Memory B cell (primary cell): ENCODE measurements at regions not wholly inside any gene's neighbourhood (a gene's known extent, or its start where the extent isn't known, plus 50 kb on each side); places are given as distances from the start of the nearest gene placed in this dataset.

Experiments used
- ATAC-seq: fragments of 150-1000 bp; cut with Tn5 transposase; 2 replicates; pipeline ENCODE4 v1.10.0; 2021; ENCODE audit warnings: low read depth, mild to moderate bottlenecking, moderate library complexity
- DNase-seq, 2 donors: peaks; one replicate each; pipeline ENCODE4 v3.0.0; 2022; ENCODE audit warnings: low spot score in 2 of 2
- H3K27ac Mint-ChIP-seq: one replicate; pipeline ENCODE4 v1.8.0; 2022; ENCODE audit warnings: mild to moderate bottlenecking, moderate library complexity, mixed read lengths
- H3K27me3 Mint-ChIP-seq: one replicate; pipeline ENCODE4 v1.8.0; 2022; ENCODE audit warnings: mixed read lengths
- H3K36me3 Mint-ChIP-seq: one replicate; pipeline ENCODE4 v1.8.0; 2022; ENCODE audit warnings: mild to moderate bottlenecking, mixed read lengths
- H3K4me1 Mint-ChIP-seq: one replicate; pipeline ENCODE4 v1.8.0; 2022; ENCODE audit warnings: mixed read lengths
- H3K4me3 Mint-ChIP-seq: one replicate; pipeline ENCODE4 v1.8.0; 2022; ENCODE audit warnings: mild to moderate bottlenecking, moderate library complexity, mixed read lengths
- H3K9me3 Mint-ChIP-seq: one replicate; pipeline ENCODE4 v1.8.0; 2022; ENCODE audit warnings: mixed read lengths

- no peak overlapping the region for H3K27ac Mint-ChIP-seq
- H3K4me3 Mint-ChIP-seq: no peak overlapping the region
- ATAC-seq (peak; percentile 65), DNase-seq (no peak)
- no peaks in the 10 kb centered on the region for H3K9me3 Mint-ChIP-seq
- H3K27me3 Mint-ChIP-seq: peaks cover 10% of the 10 kb centered on the region
- no peaks in the 10 kb centered on the region for H3K4me1 Mint-ChIP-seq
- no peaks in the 10 kb centered on the region for H3K36me3 Mint-ChIP-seq
Measured at GRCh38 chr20:51189814-51190782, 167.2 kb upstream of the KCNG1 start.

- no peak for ATAC-seq
- Mint-ChIP-seq H3K27me3 (peaks cover 10% of the 10 kb centered on the region), H3K27ac (no peak overlapping the region)
Measured at GRCh38 chr20:51188941-51189340, 166.0 kb upstream of the KCNG1 start.

DNA sequence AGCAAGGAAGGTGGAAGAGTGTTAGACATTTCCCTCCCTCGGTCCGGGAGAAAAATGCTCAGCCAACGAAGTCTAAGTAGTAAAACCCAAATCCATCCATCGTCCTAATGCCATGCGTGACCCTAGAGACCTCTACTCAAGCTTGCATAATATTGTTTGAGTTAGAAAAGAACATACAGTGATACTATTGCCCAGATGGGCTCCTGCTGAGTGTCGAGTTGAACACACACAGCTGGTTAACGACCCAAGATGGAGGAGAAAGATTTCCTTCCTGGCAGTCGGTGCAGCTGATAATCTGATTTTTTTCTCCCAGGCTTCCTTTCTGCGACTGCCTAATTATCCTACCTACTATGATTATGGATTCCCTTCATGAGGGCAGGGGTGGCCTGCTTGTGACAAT is 164.4 kb upstream of the KCNG1 start:
- no peak overlapping the region for H3K4me3 Mint-ChIP-seq
- no peaks in the 10 kb centered on the region for H3K4me1 Mint-ChIP-seq
- peaks cover 10% of the 10 kb centered on the region for H3K27me3 Mint-ChIP-seq
- no peak overlapping the region for H3K27ac Mint-ChIP-seq
- H3K36me3 Mint-ChIP-seq: no peaks in the 10 kb centered on the region
- DNase-seq: no peak
- H3K9me3 Mint-ChIP-seq: no peaks in the 10 kb centered on the region
- no peak for ATAC-seq

More at GRCh38 chr20:51188941-51189340, 166.0 kb upstream of the KCNG1 start:
- no peak for DNase-seq
- Mint-ChIP-seq H3K36me3 (no peaks in the 10 kb centered on the region), H3K4me1 (no peaks in the 10 kb centered on the region), H3K4me3 (no peak overlapping the region), H3K9me3 (no peaks in the 10 kb centered on the region)

DNA sequence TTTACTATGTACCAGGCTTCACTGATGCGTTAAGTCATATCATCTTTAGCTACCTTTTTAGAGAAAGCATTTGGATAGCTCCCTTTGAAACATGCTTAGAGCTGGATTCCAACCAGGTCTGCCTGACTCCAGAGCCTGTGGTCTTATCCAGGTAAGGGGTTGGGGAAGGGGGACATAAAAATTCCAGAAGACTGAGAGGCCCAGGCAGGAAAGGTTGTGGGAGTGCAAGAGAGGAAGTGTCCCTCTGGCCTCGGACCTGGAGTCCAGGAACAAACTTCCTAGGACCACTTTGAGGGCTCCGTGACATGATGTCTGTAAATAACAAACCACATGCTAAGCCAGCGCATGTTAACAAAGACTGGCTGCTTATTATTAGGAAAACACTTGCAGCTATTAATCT is 163.0 kb upstream of the KCNG1 start:
- no peaks in the 10 kb centered on the region for H3K36me3 Mint-ChIP-seq
- ATAC-seq (no peak), DNase-seq (no peak)

DNA sequence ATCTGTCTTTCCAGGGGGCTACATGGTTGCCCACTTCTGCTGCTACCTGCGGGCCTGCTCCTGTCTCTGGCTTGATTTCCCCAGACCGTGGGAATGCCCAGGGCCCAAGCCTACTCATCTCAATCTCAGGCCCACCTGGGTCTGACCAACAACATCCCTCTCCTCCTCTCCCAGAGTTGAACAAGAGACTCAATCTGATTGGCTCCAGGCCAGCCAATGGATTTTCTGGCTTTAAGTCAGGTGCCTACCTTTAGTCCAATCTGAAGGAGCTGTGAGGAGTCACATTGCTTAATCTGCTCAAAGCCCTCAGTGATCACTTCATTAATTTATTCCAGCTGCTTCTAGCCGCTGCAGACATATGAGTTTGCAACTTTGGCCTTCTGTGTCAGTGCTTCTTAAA is 162.4 kb upstream of the KCNG1 start:
- H3K4me3 Mint-ChIP-seq: no peak overlapping the region
- H3K27me3 Mint-ChIP-seq: peaks cover 14% of the 10 kb centered on the region
- H3K36me3 Mint-ChIP-seq: no peaks in the 10 kb centered on the region
- no peak overlapping the region for H3K27ac Mint-ChIP-seq
- H3K4me1 Mint-ChIP-seq: no peaks in the 10 kb centered on the region
- H3K9me3 Mint-ChIP-seq: no peaks in the 10 kb centered on the region
- ATAC-seq: no peak
- DNase-seq: no peak

More for the DNA sequence above, 163.0 kb upstream of the KCNG1 start:
- no peaks in the 10 kb centered on the region for H3K9me3 Mint-ChIP-seq
- no peak overlapping the region for H3K27ac Mint-ChIP-seq
- H3K4me1 Mint-ChIP-seq: no peaks in the 10 kb centered on the region
- H3K27me3 Mint-ChIP-seq: peaks cover 11% of the 10 kb centered on the region
- H3K4me3 Mint-ChIP-seq: no peak overlapping the region

DNA sequence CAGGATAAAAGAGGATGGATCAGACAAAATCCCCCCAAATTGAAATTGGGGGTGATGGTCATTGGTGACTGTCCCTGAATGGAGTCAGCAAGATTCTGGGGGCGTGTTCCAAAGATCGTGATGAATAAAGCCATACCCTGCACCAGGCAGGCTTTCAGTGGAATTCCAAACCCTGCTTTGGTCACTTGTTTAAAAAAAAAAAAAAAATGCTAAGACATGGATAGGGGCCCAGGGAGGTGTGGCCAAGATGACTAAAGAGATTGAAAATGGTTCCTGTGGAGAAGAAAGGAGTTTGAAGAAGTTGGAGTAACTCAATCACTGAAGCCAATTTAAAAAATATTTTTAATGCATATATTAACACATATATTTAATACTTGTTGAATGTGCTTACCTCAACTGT is 161.4 kb upstream of the KCNG1 start:
- Mint-ChIP-seq H3K36me3 (no peaks in the 10 kb centered on the region), H3K4me1 (no peaks in the 10 kb centered on the region), H3K27ac (no peak overlapping the region), H3K9me3 (no peaks in the 10 kb centered on the region), H3K4me3 (no peak overlapping the region), H3K27me3 (peaks cover 17% of the 10 kb centered on the region)
- ATAC-seq: no peak
- no peak for DNase-seq

DNA sequence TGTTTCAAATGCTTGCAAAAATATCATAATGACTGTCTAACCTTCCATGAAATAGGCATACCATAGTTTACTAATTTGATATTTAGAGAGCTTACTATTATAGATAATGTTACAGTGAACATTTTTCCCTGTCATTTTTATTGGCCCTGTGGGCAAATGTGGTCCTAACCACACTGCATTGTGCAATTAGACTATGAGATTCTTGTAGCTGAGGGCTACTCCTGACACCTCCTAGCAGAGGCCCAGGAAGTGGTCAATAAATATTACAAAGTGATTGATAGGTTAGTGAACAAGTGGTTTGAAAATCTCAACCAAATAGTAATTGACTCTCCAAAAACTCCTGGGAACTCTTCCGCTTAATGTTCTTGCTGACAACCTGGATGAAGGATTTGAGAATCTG is 160.5 kb upstream of the KCNG1 start:
- H3K4me1 Mint-ChIP-seq: no peaks in the 10 kb centered on the region
- H3K27me3 Mint-ChIP-seq: peaks cover 15% of the 10 kb centered on the region
- ATAC-seq: no peak

GRCh38 chr20:51182571-51182970 is 159.7 kb upstream of the KCNG1 start:
- DNase-seq: no peak
- Mint-ChIP-seq H3K9me3 (no peaks in the 10 kb centered on the region), H3K27ac (no peak overlapping the region), H3K27me3 (peaks cover 16% of the 10 kb centered on the region), H3K4me1 (no peaks in the 10 kb centered on the region), H3K36me3 (no peaks in the 10 kb centered on the region), H3K4me3 (no peak overlapping the region)
- ATAC-seq: no peak

More for the DNA sequence above, 160.5 kb upstream of the KCNG1 start:
- Mint-ChIP-seq H3K9me3 (no peaks in the 10 kb centered on the region), H3K36me3 (no peaks in the 10 kb centered on the region), H3K27ac (no peak overlapping the region), H3K4me3 (no peak overlapping the region)
- DNase-seq: no peak

- peaks cover 15% of the 10 kb centered on the region for H3K27me3 Mint-ChIP-seq
- ATAC-seq (no peak), DNase-seq (no peak)
- H3K27ac Mint-ChIP-seq: no peak overlapping the region
- H3K9me3 Mint-ChIP-seq: no peaks in the 10 kb centered on the region
- no peaks in the 10 kb centered on the region for H3K36me3 Mint-ChIP-seq
- no peak overlapping the region for H3K4me3 Mint-ChIP-seq
- no peaks in the 10 kb centered on the region for H3K4me1 Mint-ChIP-seq
Measured at GRCh38 chr20:51178153-51178552, 155.2 kb upstream of the KCNG1 start.

DNA sequence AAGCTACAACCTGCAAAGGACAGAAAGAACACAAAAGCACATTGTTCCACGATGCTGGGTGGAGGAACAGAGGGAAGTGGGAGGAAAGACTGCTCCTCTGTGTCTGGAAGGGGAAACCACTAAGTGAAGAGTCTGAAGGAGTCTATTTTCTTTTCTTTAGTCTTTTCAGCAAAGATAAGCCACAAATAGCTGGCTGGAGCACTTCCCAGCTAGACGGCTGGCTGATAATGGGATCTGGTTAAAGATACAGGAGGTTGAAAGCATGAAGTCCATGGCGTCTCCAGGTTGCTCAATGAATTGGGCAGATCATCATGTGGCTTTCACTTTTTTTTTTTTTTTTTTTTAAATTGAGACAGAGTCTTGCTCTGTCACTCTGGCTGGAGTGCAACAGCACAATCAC is 154.0 kb upstream of the KCNG1 start:
- no peak overlapping the region for H3K27ac Mint-ChIP-seq
- DNase-seq (no peak), ATAC-seq (no peak)
- H3K4me3 Mint-ChIP-seq: no peak overlapping the region
- no peaks in the 10 kb centered on the region for H3K4me1 Mint-ChIP-seq
- no peaks in the 10 kb centered on the region for H3K9me3 Mint-ChIP-seq
- peaks cover 20% of the 10 kb centered on the region for H3K27me3 Mint-ChIP-seq
- H3K36me3 Mint-ChIP-seq: no peaks in the 10 kb centered on the region

DNA sequence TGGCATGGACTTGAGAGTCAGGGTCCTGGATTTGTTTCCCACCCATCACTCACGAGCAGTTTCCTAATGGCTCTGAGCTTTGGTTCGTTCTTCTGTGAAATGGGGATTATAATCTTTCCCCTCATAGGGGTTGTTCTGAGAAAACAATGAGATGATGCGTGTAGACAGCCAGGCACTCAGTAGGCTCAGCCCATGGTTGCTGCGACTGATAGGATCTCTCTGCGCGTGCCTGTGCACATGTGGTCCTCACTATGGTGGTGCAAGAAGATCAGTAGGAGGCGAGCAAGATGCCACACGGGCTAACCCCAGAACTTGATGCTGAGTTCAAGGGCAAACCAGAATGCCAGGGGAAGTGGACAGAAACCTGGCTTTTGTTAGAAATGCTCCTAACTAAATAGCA is 153.5 kb upstream of the KCNG1 start:
- no peaks in the 10 kb centered on the region for H3K9me3 Mint-ChIP-seq
- peaks cover 20% of the 10 kb centered on the region for H3K27me3 Mint-ChIP-seq
- ATAC-seq: no peak

GRCh38 chr20:51175724-51176123 is 152.8 kb upstream of the KCNG1 start:
- no peak for DNase-seq
- Mint-ChIP-seq H3K4me1 (no peaks in the 10 kb centered on the region), H3K27ac (no peak overlapping the region), H3K27me3 (peaks cover 18% of the 10 kb centered on the region), H3K9me3 (no peaks in the 10 kb centered on the region), H3K4me3 (no peak overlapping the region), H3K36me3 (no peaks in the 10 kb centered on the region)
- no peak for ATAC-seq

More for the DNA sequence above, 153.5 kb upstream of the KCNG1 start:
- DNase-seq: no peak
- H3K4me1 Mint-ChIP-seq: no peaks in the 10 kb centered on the region
- H3K27ac Mint-ChIP-seq: no peak overlapping the region
- H3K4me3 Mint-ChIP-seq: no peak overlapping the region
- H3K36me3 Mint-ChIP-seq: no peaks in the 10 kb centered on the region

- Mint-ChIP-seq H3K27me3 (peaks cover 16% of the 10 kb centered on the region), H3K36me3 (no peaks in the 10 kb centered on the region), H3K4me3 (no peak overlapping the region)
Measured at GRCh38 chr20:51175156-51175555, 152.2 kb upstream of the KCNG1 start.

GRCh38 chr20:51174536-51174935 is 151.6 kb upstream of the KCNG1 start:
- Mint-ChIP-seq H3K4me1 (no peaks in the 10 kb centered on the region), H3K4me3 (no peak overlapping the region), H3K27ac (no peak overlapping the region), H3K36me3 (no peaks in the 10 kb centered on the region), H3K9me3 (peaks cover 3% of the 10 kb centered on the region), H3K27me3 (peaks cover 13% of the 10 kb centered on the region)
- ATAC-seq (no peak), DNase-seq (no peak)

More at GRCh38 chr20:51175156-51175555, 152.2 kb upstream of the KCNG1 start:
- H3K4me1 Mint-ChIP-seq: no peaks in the 10 kb centered on the region
- peaks cover 3% of the 10 kb centered on the region for H3K9me3 Mint-ChIP-seq
- no peak overlapping the region for H3K27ac Mint-ChIP-seq
- DNase-seq (no peak), ATAC-seq (no peak)
